AG20443 (cell line): ENCODE measurements at regions not wholly inside any gene's neighbourhood (a gene's known extent, or its start where the extent isn't known, plus 50 kb on each side); places are given as distances from the start of the nearest gene placed in this dataset.

Experiments
- DNase-seq: peaks from one replicate; pipeline ENCODE4 v3.0.0; 2012; ENCODE audit warnings: low spot score, mixed read lengths

DNA sequence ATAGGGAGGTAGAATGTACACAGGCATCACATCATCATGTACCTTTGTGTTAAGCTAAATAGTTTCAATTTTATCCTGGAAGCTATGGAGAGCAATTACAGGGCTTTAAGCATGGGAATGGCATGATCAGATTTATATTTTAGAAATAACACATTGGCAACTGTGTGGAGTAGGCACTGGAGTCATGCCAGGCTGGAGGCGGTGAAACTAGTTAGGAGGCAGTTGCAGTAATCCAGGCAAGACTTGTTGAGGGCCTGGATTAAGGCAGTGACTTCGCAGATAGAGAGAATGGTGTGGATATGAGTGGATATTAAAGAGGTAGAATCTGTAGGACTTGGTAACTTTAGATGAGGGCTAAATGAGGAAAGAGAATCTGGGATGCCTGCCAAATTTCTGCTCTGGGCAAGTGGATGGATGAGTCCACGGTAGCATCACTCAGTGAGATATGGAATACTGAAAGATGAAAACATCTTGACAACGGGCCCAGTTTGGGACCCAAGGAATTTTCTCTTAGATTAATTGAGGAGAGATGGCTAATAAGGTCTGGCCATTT, 506.2 kb downstream of the FGF9 start:
- DNase-seq: no peak

DNA sequence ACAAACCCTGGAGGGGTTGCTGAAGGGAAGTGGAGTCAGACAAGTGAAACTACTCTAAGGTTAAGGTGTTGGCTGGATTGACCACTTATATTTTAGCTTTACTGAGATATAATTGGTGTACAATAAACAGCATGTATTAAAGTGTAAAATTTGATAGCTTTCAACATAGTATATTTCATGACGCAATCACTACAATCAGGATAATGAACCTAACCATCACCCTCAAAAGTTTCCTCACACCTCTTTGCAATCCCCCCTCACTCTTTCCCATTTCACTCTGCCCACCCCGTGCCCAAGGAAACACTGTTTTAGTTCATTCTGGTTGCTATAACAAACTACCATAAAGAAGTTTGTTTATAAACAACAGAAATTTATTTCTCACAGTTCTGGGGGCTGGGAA, 508.0 kb downstream of the FGF9 start:
- no peak for DNase-seq

DNA sequence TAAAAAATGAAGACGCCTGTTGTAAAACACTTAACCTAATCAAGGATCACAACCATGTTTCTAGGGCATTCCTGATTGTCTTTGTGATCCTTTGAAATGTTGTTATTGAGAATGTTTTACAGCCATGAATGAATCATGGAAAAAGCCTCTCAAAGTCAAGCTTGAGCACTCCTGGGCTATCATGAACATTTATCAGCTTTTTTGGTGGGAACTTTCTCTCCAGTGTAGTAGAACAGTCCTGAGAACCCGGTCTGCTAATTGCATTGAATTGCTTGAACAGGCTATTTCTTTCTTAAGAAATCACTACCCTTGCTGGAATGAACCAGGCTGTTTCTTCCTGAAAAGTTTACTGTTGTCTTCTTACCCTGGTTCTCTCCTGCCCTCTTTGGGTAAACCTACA, 516.5 kb downstream of the FGF9 start:
- DNase-seq: peak; percentile 25

DNA sequence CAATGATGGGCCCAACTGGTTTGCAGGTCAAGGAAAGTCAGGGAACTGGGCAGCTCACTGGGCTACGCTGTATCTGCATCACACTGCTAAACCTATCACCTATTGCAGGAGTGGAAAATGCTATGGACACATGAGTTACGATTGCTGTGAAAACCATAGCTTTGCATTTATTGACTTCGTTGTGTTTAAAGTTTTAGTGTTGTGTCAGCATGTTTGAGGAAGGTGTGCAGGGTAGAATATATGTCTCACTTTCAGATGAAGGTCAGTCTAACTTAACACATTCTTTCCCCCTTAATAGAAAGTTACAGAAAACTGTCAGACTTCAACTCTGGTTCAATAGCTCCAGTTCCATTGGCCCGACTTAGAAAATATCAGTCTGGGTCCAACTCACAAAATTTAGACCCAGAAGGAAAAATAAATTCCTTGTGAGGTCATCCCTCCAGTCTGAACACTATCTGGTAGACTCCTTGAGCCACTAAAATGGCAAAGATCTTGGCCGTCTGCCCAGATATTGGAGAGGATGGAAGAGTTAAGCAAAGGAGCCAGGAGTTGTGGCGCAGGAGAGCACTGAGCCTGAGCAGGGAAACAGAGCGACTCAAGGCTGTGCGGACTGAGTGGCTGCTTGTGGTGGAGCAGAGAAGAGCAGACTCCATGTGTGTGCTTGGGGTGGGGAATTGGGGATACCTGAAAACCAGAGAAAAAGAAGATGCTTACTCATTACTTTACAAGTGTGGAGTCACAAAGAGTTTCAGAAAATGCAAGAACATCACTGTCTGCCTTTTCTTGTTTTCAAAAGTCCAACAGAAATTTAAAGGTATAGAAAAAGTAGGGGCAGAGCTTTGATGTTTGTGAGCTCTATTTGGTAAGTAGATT, 518.5 kb downstream of the FGF9 start:
- no peak for DNase-seq

DNA sequence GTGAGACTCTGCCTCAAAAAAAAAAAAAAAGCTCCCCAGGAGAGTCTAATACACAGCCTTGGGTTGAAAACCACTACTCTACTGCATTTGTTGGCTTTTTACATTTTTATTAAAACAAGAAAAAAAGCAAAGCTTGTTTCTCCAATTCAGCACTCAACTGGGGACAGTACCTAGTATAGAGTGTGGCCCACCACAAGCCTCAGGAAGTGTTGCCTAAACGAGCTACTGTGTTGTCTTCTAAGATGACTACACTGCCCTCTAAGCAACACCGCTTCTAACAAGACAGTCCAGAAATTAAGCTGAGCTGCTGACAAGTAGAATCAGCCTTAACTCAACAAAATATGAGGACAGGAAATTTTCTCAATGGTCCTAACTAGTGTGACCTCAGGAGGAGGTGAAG, 522.2 kb downstream of the FGF9 start:
- DNase-seq: no peak

DNA sequence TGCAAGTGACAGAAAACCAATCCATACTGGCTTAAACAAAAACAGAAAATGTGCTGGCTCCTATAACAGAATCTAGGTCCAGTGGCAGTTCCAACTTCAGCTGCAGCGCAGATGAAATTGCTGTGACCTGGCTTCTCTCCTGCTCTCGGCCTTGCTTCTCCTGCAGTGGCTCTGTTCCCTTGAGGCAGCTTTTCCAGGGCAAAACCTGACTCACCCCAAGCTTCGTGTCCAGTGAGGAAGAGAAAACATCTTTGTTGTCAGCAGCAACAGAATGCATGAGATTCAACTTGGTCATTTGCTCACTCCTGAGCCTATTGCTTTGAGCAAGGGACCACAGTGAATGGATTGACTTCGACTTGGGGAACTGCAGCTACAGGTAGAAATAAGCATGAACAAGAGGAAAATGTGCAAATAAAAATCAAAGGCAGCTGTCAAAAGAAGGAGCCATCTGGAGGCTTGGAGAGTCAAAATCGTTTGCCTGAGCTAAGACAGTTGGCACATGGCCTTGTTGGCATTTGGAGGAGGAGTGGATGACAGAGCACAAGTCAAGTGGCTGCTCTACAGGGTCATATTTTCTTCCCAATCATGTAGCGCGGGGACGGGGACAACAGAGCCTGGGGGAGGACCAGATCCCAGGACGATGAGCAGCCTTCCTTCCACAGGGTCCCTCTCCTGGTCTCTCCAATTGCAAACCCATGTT, 523.4 kb downstream of the FGF9 start:
- DNase-seq: peak; percentile 55

DNA sequence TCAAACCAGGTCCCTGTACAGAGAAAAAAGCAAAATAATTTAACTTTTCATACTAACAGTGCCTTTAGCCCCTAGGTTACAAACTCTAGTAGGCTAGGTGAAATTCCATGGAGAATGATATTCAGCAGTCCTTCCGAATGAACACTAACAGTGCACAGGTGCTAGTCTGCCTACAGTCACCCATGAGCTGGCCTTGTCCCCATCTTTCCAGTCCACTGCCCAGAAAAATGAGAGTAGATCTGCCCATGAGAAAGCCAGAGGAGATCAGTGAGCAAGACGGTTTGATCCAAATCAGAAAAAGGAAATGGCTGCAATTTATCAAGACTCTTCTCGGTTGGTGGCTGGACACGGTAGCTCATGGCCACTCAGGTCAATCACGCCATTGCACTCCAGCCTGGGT, 524.9 kb downstream of the FGF9 start:
- no peak for DNase-seq

DNA sequence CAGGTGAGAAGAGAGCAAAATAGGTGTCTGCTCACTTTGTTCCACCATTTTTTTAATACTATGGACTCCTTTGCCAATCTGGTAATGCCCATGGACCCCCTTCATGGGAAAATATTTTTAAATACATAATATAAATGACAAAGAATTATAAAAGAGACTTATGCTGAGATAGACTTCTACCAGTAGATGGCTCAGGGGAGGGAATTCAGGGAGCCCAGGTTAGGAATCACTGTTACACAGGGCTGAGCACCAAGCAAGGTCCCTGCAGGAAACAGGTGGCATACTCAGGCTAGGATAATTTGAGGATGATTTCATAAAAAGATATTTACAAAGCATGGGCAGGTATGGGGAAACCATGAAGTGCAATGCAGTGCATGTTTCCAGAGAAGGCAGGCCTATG, 525.9 kb downstream of the FGF9 start:
- no peak for DNase-seq

DNA sequence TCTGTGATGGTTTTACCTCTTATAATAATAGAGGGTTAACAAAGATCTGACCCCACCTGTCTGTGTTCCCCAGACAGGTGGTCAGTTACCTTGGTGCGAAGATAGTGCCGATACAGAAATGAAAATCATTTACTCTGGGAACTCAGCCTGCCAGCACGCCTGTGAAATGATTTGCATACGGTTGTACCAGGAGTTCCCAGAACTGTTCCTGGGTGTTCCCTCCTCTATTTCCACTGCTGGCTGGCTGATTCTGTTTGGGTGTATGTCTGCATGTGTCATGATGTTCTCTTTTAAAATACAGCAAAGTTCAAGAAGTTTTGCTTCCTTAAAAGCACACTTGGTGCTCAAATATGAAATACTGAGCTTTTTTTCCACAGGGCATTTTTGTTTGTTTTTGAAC, 527.1 kb downstream of the FGF9 start:
- DNase-seq: peak; percentile 23

DNA sequence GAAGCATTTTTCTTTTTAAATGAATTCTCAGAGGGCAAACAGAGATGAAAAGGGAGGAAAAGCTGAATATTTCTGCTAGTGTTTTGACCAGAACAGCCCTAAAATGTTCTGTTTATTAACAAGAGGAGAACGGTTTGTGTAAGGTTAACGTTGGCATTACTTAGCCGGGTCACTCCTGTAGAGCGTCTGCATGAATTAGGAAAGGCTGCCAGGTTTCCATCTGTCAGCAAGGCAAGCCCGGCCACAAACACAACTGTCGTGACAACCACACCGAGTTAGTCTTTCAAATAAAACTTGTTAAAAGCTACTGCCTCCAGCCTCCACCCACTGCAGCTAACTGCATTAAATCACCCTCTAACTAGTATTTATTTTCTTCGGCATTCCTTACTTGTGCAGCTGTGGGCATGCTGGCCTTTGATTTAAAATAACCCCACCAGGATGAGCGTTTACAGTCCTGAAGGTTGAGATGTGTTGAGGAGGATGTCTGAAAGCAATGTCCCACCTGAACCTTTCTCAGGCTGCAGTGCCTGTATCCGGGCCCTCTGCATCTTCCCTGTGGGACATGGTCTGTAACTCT, 527.9 kb downstream of the FGF9 start:
- peak; percentile 47 for DNase-seq

DNA sequence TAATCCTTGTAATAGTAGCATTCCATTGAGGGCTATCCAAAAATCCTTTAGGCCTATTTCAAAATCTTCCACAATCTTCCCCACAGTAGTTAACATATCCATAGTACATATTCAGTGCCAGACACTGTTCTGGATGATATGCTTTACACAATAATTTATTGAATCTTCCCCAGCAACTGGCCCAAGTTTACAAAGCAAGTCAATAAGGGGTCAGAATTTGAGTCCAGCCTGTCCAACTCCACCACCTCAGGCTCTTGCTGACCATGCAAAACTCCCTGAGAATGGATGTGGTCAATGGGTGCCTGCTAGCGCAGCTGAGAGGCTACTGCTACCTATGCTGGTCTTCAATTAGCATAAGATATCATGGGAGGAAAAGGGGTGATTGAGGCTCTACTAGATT, 529.6 kb downstream of the FGF9 start:
- no peak for DNase-seq

DNA sequence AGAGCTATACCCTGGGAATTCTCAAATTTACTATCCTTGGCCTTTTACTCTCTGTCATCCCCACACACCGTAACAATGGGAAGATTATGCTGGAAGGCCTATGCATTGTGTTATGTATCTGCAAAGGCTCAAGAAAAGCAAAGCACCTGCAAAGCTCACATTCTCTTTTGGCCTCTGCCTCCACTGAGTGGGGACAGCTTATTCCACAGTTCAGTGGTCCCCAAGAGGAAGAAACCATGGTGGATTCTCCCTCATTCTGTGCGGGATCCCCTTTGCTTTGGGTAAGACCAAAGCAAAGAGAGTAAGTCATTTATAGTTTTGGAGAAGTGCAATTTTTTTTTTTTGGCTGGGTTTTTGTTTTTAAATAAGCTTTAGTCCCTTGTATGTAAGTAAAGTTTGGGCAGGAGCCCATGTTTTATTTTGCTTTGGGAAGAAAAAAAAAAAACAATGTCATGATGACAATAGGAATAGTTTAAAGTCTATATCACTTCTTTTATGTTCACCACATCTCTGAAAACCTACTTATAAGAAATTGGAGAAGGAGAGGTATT, 530.6 kb downstream of the FGF9 start:
- no peak for DNase-seq

DNA sequence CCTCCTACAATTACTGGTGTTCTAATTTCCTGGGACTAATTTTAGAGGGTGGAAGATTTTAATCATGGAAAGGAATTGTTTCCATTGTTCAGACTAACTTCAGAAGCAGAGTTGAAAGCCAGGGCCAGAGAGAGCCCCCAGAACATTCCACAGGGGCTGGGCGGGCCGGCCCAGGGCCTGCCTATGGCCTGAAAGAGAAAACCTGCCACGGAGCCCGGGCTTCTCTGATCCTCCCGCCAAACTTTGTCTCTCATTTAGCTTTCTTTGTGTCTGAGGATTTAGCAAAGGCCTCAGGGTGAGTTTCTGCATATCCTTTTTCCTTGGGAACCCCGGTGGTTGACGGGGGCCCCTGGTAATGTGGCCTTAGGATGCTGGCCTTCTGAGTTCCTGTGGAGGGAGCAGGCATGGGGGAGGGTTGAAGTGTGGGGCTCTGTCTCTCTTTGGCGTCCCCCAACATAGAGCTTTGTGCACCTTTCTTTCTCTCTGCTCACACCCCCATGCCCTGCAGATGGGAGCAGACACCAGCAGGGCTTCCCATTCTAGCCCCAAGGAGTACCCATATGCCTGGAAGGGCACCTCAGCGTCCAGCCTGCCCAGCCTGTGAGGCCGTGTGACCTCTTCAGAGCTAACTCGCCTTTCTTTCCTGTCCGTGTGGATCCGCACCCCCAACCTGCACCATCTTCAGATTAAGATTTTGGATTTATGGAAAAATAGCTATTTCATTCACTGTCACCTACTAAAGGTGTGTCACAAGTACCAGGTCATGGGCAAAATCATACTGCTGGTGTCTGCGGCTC, 539.5 kb downstream of the FGF9 start:
- DNase-seq: no peak

DNA sequence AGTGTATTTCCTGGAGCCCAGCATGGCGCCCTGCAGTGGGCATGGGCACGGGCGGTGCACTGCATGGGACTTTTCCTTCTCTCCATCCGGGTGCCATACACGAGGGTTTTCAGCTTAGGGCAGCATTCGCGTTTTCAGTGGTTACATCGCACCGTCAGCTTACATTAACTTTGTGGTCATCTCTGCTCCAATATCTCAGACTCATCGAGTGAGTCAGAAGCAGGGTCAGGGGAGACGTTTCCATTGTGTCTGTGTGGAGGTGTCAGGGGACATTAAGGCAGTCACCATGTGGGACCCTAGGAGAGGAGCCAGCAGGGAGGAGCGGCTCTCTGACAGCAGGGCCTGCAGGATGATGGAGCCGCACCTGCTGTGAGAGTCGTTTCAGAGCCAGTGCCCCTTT, 541.0 kb downstream of the FGF9 start:
- DNase-seq: no peak

DNA sequence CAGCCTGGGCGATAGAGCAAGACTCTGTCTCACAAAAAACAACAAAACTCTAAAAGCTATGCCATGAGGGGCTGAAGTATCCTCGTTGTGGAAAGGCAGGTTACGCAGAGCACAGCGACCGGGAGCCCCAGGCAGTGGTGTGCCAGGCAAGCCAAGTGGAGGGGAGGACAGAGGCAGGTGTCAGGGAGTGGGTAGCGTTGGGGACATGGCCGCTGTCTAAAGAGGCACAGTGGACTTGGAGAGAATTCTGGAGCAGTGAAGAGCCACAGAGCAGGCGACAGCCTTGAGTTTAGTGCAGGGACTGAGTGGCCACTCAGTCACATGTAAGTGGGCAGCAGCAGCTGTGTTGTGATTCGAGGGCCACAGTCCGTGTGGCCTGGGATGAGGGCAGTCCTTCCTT, 541.7 kb downstream of the FGF9 start:
- DNase-seq: no peak

DNA sequence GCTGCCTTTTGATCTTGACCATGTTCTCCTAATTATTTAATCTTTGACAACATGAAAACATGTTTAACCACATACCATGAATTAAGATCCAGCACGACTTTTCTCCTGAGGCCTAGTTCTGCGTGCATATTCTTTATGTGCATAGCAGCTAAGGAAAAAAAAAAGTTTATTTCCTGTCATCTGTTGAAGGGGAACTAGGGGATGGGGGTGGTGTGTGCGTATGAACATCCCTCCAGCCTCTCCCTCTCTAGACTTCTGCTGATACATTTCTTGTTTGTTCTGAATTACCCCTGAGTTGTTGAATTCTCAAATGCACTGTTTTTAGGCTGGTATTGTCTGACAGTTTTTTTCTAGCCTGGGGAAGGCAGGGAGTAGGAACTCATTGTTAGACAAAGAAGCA, 543.3 kb downstream of the FGF9 start:
- DNase-seq: no peak

DNA sequence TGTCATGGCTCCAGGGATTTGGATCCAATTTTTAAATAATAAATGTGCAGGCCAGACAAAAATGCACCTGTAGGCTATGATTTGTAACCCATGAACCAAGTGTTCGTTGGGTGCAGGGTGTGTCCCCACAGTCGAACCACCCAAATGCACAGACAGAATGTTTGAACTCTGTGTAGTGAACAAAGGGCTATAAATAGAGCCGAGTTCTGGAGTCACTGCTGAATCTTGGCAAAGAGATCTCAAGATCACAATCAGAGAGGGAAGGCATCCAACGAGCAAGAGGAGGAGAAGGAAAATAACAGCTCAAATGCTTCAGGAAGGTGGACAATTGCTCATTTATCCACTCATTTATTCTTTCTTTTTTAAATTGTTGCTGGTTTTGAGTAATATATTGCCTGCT, 547.9 kb downstream of the FGF9 start:
- DNase-seq: peak; percentile 21

DNA sequence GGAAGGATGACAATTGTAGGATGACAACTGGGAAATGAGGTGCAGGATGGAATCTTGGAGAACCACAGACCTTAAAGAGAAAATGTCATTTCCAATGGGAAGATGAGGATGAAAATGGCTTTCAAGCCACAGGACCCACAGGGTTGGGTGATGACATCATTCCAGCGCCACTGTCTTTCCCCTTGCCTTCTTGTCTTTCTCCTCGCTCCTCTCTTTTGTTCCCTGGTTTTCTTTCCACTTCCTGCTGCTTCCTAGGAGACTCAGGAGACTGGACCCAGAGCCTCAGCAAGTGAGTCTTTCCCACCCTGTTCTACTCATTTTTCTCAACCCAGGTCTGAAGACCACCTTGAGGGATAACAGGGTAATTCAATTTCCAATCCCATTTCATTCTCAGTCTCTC, 548.8 kb downstream of the FGF9 start:
- no peak for DNase-seq

DNA sequence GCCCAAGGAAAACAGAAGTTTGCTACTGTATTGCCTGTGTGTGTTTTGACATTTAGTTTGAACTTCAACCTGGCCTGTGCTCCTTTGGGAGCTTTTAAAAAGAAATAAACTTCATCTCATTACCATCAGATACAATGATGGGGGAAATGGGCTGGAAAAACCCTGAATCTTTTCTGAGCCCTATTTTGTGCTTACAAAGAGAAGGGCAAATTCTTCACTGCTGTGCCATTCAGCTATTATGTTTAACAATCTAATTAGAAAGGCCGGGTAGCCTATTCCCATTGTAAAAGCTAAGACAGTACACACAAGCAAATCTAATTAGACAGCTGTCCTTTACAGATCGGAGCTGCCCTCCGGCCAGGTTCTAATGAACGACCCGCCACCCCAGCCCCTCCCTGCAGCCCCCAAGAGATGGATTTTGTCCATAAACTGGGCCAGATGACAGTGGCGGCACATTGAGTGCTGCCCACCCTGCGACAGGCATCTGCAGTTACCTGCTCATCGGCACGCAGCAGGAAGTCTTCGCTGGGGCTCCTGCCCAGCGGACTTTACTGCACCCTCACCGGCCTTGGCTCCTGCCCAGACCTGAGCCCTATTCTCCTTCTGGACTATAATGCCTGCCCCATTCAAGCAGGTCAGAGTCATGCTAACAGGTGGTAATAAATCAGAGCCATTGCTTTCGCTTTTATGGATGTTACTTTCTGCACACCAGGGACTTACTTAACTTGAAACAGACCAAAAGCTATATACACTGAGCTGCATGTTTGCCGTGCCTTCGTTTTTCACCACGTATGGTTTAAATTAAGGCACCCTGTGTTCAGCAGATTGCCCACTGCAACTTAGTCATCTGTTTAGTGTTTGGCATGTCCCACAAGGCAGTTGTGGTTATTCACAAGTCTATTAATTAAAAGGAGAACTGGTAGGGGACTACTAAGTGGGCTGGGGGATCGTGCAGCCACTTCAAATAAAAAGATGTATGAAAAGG, 549.6 kb downstream of the FGF9 start:
- DNase-seq: peak; percentile 58

DNA sequence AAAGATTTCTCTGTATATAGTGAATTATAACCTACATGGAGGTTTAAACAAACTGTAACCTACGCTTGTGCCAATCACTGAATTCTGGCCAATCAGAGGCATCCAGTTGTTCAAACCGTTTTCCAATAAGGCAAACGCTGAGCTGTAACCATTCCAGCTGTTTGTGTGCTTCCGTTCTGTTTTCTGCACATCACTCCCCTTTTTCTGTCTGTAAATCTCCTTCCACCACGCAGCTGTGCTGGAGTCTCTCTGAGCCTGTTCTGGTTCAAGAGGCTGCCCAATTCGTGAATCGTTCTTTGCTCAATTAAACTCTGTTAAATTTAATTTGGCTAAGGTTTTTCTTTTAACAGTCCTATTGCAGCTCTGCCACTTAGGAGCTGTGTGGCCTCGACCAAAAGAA, 552.5 kb downstream of the FGF9 start:
- no peak for DNase-seq

DNA sequence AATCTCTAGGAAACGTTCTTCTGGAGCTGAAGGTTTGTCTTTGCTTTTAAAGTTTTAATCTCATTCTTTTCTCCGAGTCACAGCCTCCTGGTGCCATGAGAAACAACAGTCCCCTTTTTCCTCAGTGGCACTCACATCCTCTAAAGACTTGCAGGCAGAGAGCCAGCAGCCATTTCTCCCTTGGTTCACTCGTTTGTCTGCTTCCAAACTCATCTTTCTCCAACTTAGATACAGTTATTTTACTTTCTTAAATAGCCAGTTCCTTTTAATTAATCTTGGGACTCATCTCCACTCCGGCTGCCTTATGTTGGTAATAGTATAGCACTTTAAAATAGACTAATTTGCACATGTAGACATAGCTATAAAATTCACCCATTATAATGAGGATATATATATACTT, 555.2 kb downstream of the FGF9 start:
- no peak for DNase-seq
